ENCODE measurements at regions not wholly inside any gene's neighbourhood (a gene's known extent, or its start where the extent isn't known, plus 50 kb on each side); places are given as distances from the start of the nearest gene placed in this dataset.
A peak's percentile ranks its signal among the peaks of the same experiment; 100 is the strongest.

DNA sequence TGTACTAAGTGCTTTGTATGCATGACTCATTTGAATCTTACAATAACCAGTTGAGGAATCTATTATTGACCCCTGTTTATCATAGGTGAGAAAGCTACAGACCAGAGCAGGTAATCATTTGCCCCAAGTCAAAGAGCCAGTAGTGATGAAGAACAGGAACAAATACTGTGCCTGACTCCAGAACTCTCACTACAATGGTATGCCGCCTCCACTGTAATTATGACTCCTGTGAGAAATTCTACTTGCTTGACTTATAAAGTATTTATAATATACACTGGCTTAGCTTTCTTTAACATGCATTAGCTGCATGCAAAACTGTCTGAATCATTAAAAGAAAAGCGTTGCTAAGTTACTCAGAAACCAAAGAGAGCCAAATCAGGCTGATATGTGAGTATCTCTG, 92.6 kb downstream of the ZNF281 start:
- Histone ChIP-seq H3K9me3 (ENCODE audit: insufficient read depth, low read depth, low read length) (no peaks in the 10 kb centered on the region), H3K4me3 (ENCODE audit: low read length) (no peak overlapping the region), H3K27me3 (ENCODE audit: insufficient read depth, low read length) (no peaks in the 10 kb centered on the region), H3K9ac (ENCODE audit: low read depth, low read length) (no peak overlapping the region), H3K27ac (ENCODE audit: low read depth, low read length) (no peak overlapping the region), H3K4me1 (ENCODE audit: insufficient read depth, low read length) (peaks cover 15% of the 10 kb centered on the region), H3K36me3 (ENCODE audit: insufficient read depth, low read length) (no peaks in the 10 kb centered on the region)
- 95% methylated on average over 2 of the region's 2 CpGs for WGBS

- no peak overlapping the region for H3K9ac ChIP-seq (ENCODE audit: low read depth, low read length)
- H3K27me3 ChIP-seq (ENCODE audit: insufficient read depth, low read length) = no peaks in the 10 kb centered on the region
- 93% methylated on average over 7 of the region's 7 CpGs for WGBS
- H3K9me3 ChIP-seq (ENCODE audit: insufficient read depth, low read depth, low read length) = no peaks in the 10 kb centered on the region
- peaks cover 14% of the 10 kb centered on the region for H3K4me1 ChIP-seq (ENCODE audit: insufficient read depth, low read length)
- no peak overlapping the region for H3K4me3 ChIP-seq (ENCODE audit: low read length)
- H3K27ac ChIP-seq (ENCODE audit: low read depth, low read length) = no peak overlapping the region
- H3K36me3 ChIP-seq (ENCODE audit: insufficient read depth, low read length) = no peaks in the 10 kb centered on the region
These were observed 93.6 kb downstream of the ZNF281 start for GRCh38 chr1:200316148-200316803.

- H3K4me1 ChIP-seq (ENCODE audit: insufficient read depth, low read length) = peaks cover 11% of the 10 kb centered on the region
- H3K9me3 ChIP-seq (ENCODE audit: insufficient read depth, low read depth, low read length) = no peaks in the 10 kb centered on the region
- no peak overlapping the region for H3K9ac ChIP-seq (ENCODE audit: low read depth, low read length)
- 68% methylated on average over 5 of the region's 5 CpGs for WGBS
- no peak overlapping the region for H3K4me3 ChIP-seq (ENCODE audit: low read length)
- H3K27me3 ChIP-seq (ENCODE audit: insufficient read depth, low read length) = no peaks in the 10 kb centered on the region
- no peak overlapping the region for H3K27ac ChIP-seq (ENCODE audit: low read depth, low read length)
- H3K36me3 ChIP-seq (ENCODE audit: insufficient read depth, low read length) = no peaks in the 10 kb centered on the region
These were observed 95.6 kb downstream of the ZNF281 start for GRCh38 chr1:200314085-200314750.

DNA sequence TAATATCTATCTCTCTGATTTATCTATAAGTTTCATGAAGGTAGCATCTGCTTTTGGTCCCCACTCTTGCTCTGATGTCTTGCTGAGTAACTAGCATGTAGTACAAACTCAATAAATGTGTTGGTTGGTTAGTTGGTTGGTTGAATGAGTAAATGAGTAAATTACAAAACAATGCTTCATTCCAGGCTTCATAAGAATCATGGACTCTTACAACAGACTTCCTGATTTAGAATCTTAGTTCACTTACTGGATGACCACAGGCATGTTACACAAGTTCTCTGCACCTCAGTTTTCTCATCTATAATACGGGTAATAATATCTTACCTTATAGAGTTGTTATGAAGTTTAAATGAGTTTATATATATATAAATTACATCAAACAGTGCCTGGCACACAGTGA, 98.6 kb downstream of the ZNF281 start:
- WGBS = no CpG with 5 or more reads among the region's 1 CpG
- Histone ChIP-seq H3K4me1 (ENCODE audit: insufficient read depth, low read length) (peaks cover 19% of the 10 kb centered on the region), H3K36me3 (ENCODE audit: insufficient read depth, low read length) (no peaks in the 10 kb centered on the region), H3K27me3 (ENCODE audit: insufficient read depth, low read length) (no peaks in the 10 kb centered on the region), H3K27ac (ENCODE audit: low read depth, low read length) (no peak overlapping the region), H3K4me3 (ENCODE audit: low read length) (no peak overlapping the region), H3K9ac (ENCODE audit: low read depth, low read length) (no peak overlapping the region), H3K9me3 (ENCODE audit: insufficient read depth, low read depth, low read length) (no peaks in the 10 kb centered on the region)

DNA sequence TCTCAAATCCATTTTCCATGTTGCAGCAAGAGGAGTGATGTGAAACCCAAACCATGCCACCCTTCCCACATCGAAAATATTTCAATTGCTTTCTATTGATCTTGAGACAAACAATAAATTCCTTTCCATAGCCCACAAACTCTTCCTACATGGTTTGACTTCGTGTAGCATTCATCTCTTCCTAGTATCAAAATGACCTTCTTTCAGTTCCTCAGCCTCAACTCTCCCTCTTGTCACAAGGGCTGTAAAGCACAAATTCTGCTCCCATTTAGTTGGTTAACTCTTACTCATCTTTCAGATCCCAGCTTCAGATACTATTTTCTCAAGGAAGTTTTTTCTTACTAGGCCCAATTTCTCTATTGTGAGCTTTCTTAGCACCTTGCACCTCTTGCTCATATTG, 99.0 kb downstream of the ZNF281 start:
- H3K36me3 ChIP-seq (ENCODE audit: insufficient read depth, low read length) = no peaks in the 10 kb centered on the region
- H3K9me3 ChIP-seq (ENCODE audit: insufficient read depth, low read depth, low read length) = no peaks in the 10 kb centered on the region
- H3K27me3 ChIP-seq (ENCODE audit: insufficient read depth, low read length) = no peaks in the 10 kb centered on the region
- no peak overlapping the region for H3K4me3 ChIP-seq (ENCODE audit: low read length)
- WGBS = 90% methylated on average over 2 of the region's 2 CpGs
- no peak overlapping the region for H3K27ac ChIP-seq (ENCODE audit: low read depth, low read length)
- no peak overlapping the region for H3K9ac ChIP-seq (ENCODE audit: low read depth, low read length)
- peaks cover 19% of the 10 kb centered on the region for H3K4me1 ChIP-seq (ENCODE audit: insufficient read depth, low read length)

GRCh38 chr1:200307755-200308066, 102.1 kb downstream of the ZNF281 start:
- Histone ChIP-seq H3K27ac (ENCODE audit: low read depth, low read length) (no peak overlapping the region), H3K36me3 (ENCODE audit: insufficient read depth, low read length) (no peaks in the 10 kb centered on the region), H3K9me3 (ENCODE audit: insufficient read depth, low read depth, low read length) (no peaks in the 10 kb centered on the region), H3K4me3 (ENCODE audit: low read length) (no peak overlapping the region), H3K27me3 (ENCODE audit: insufficient read depth, low read length) (peaks cover 16% of the 10 kb centered on the region), H3K4me1 (ENCODE audit: insufficient read depth, low read length) (peaks cover 15% of the 10 kb centered on the region), H3K9ac (ENCODE audit: low read depth, low read length) (no peak overlapping the region)
- no CpG with 5 or more reads among the region's 2 CpGs for WGBS

DNA sequence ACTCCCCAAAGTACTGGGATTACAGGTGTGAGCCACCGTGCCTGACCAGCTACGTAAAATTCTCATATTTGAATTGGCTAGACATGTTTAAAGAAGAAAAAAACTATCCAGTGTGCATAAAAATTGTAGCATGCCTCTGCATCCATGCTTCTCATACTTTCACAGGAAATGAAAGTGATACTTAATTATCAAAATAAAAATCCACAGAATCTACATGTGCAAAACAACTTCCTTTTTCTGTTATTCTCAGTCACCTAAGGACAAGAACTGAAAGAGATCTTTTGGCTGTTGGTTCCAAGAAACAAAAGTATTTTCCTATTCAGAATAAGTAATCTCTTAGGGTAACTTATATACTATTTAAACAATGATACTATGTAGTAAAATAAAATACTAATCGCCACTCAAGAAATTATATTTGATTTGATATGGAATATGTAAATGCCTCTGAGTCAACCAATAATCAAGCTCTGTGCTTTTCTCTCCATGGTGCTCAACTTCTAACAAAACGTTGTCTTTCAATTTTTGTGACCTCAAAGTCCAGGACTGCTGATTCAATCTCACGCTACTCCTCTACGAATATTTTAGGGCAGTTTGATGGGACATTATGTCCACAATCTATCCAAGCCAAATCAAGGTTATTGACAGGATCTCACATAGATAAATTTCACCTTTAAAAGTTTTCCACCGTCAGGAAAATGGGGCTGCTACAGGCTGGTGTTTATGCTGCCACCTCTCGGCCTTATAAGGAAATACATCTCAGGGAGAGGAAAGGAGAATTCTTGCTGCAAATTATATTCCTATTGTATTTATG, 102.7 kb downstream of the ZNF281 start:
- 48% methylated on average over 7 of the region's 8 CpGs for WGBS
- Histone ChIP-seq H3K4me1 (ENCODE audit: insufficient read depth, low read length) (peaks cover 17% of the 10 kb centered on the region), H3K36me3 (ENCODE audit: insufficient read depth, low read length) (no peaks in the 10 kb centered on the region), H3K9me3 (ENCODE audit: insufficient read depth, low read depth, low read length) (no peaks in the 10 kb centered on the region), H3K4me3 (ENCODE audit: low read length) (no peak overlapping the region), H3K27ac (ENCODE audit: low read depth, low read length) (no peak overlapping the region), H3K9ac (ENCODE audit: low read depth, low read length) (no peak overlapping the region), H3K27me3 (ENCODE audit: insufficient read depth, low read length) (peaks cover 22% of the 10 kb centered on the region)

GRCh38 chr1:200305806-200306205, 104.0 kb downstream of the ZNF281 start:
- H3K9me3 ChIP-seq (ENCODE audit: insufficient read depth, low read depth, low read length) = no peaks in the 10 kb centered on the region
- H3K27ac ChIP-seq (ENCODE audit: low read depth, low read length) = no peak overlapping the region
- peaks cover 21% of the 10 kb centered on the region for H3K4me1 ChIP-seq (ENCODE audit: insufficient read depth, low read length)
- no peak overlapping the region for H3K4me3 ChIP-seq (ENCODE audit: low read length)
- no peak overlapping the region for H3K9ac ChIP-seq (ENCODE audit: low read depth, low read length)
- peaks cover 35% of the 10 kb centered on the region for H3K27me3 ChIP-seq (ENCODE audit: insufficient read depth, low read length)
- H3K36me3 ChIP-seq (ENCODE audit: insufficient read depth, low read length) = no peaks in the 10 kb centered on the region

- Histone ChIP-seq H3K4me3 (ENCODE audit: low read length) (no peak overlapping the region), H3K36me3 (ENCODE audit: insufficient read depth, low read length) (no peaks in the 10 kb centered on the region), H3K9ac (ENCODE audit: low read depth, low read length) (no peak overlapping the region), H3K27me3 (ENCODE audit: insufficient read depth, low read length) (peaks cover 45% of the 10 kb centered on the region), H3K9me3 (ENCODE audit: insufficient read depth, low read depth, low read length) (no peaks in the 10 kb centered on the region), H3K27ac (ENCODE audit: low read depth, low read length) (no peak overlapping the region), H3K4me1 (ENCODE audit: insufficient read depth, low read length) (peaks cover 21% of the 10 kb centered on the region)
- 95% methylated on average over 1 of the region's 1 CpG for WGBS
These were observed 105.7 kb downstream of the ZNF281 start for GRCh38 chr1:200304171-200304570.

GRCh38 chr1:200302921-200303290, 106.9 kb downstream of the ZNF281 start:
- H3K27ac ChIP-seq (ENCODE audit: low read depth, low read length) = no peak overlapping the region
- H3K9ac ChIP-seq (ENCODE audit: low read depth, low read length) = no peak overlapping the region
- peak overlapping the region; percentile 54 for H3K4me3 ChIP-seq (ENCODE audit: low read length)
- 18% methylated on average over 11 of the region's 13 CpGs for WGBS
- H3K9me3 ChIP-seq (ENCODE audit: insufficient read depth, low read depth, low read length) = no peaks in the 10 kb centered on the region
- H3K4me1 ChIP-seq (ENCODE audit: insufficient read depth, low read length) = peaks cover 17% of the 10 kb centered on the region
- H3K36me3 ChIP-seq (ENCODE audit: insufficient read depth, low read length) = no peaks in the 10 kb centered on the region
- peaks cover 45% of the 10 kb centered on the region for H3K27me3 ChIP-seq (ENCODE audit: insufficient read depth, low read length)

- Histone ChIP-seq H3K27ac (ENCODE audit: low read depth, low read length) (no peak overlapping the region), H3K4me3 (ENCODE audit: low read length) (peak overlapping the region; percentile 54), H3K9ac (ENCODE audit: low read depth, low read length) (no peak overlapping the region; the same call in 1 of the 2 replicates), H3K27me3 (ENCODE audit: insufficient read depth, low read length) (peaks cover 45% of the 10 kb centered on the region), H3K9me3 (ENCODE audit: insufficient read depth, low read depth, low read length) (no peaks in the 10 kb centered on the region), H3K4me1 (ENCODE audit: insufficient read depth, low read length) (peaks cover 13% of the 10 kb centered on the region), H3K36me3 (ENCODE audit: insufficient read depth, low read length) (no peaks in the 10 kb centered on the region)
- WGBS = 1% methylated on average over 35 of the region's 36 CpGs
These were observed 107.5 kb downstream of the ZNF281 start for GRCh38 chr1:200302192-200302920.
